Keratinocyte (primary cell): ENCODE measurements at regions not wholly inside any gene's neighbourhood (a gene's known extent, or its start where the extent isn't known, plus 50 kb on each side); places are given as distances from the start of the nearest gene placed in this dataset.

Experiments
- DNase-seq: peaks from one replicate; pipeline ENCODE4 v3.0.0-alpha.2; 2011; ENCODE audit warnings: low read depth, missing footprints, low spot score
- FAIRE-seq: peaks from 2 replicates; lab custom pipeline; 2011; peaks lifted over from hg19 to GRCh38; lab: Jason Lieb, UNC
- H2AFZ ChIP-seq: 2 replicates; pipeline ENCODE4 v1.6.0; 2012; ENCODE audit warnings: low read length, control low read depth, inconsistent platforms; ENCODE audit not compliant: control insufficient read depth
- H3K27ac ChIP-seq: 2 replicates; pipeline ENCODE4 v1.5.1; 2011; ENCODE audit warnings: low read length; ENCODE audit not compliant: control insufficient read depth, insufficient read depth
- H3K27me3 ChIP-seq: 3 replicates; pipeline ENCODE4 v1.6.0; 2011; ENCODE audit warnings: low read length; ENCODE audit not compliant: control insufficient read depth, insufficient read depth; ENCODE audit errors: extremely low read depth
- H3K36me3 ChIP-seq, 2 experiments: 2 replicates in 1 of 2; 3 replicates in 1 of 2; pipeline ENCODE4 v1.5.1; 2011; ENCODE audit warnings: low read length in 2 of 2, mild to moderate bottlenecking in 1 of 2; ENCODE audit not compliant: control insufficient read depth in 2 of 2, insufficient read depth in 2 of 2; ENCODE audit errors: extremely low read depth in 1 of 2
- H3K4me1 ChIP-seq: 3 replicates; pipeline ENCODE4 v1.5.1; 2011; ENCODE audit warnings: low read length; ENCODE audit not compliant: control insufficient read depth, insufficient read depth; ENCODE audit errors: extremely low read depth
- H3K4me2 ChIP-seq: 3 replicates; pipeline ENCODE4 v1.6.0; 2011; ENCODE audit warnings: low read depth, low read length; ENCODE audit not compliant: control insufficient read depth, insufficient read depth; ENCODE audit errors: extremely low read depth
- H3K4me3 ChIP-seq, 3 experiments: fragments of 200-600 bp in 1 of 3; sonication (generic) in 1 of 3; 2 replicates in 2 of 3; 3 replicates in 1 of 3; pipeline ENCODE4 v1.5.1; 2011 to 2016; ENCODE audit warnings: low read length in 3 of 3, mild to moderate bottlenecking in 3 of 3, control low read depth in 2 of 3, inconsistent platforms in 1 of 3, low read depth in 1 of 3, mixed read lengths in 1 of 3, mixed run types in 1 of 3, moderate library complexity in 1 of 3; ENCODE audit not compliant: control insufficient read depth in 2 of 3, insufficient read depth in 2 of 3; ENCODE audit errors: extremely low read depth in 1 of 3
- H3K79me2 ChIP-seq: 2 replicates; pipeline ENCODE4 v1.6.0; 2012; ENCODE audit warnings: low read length; ENCODE audit not compliant: control insufficient read depth, insufficient read depth
- H3K9ac ChIP-seq: 3 replicates; pipeline ENCODE4 v1.6.0; 2011; ENCODE audit warnings: low read length; ENCODE audit not compliant: control insufficient read depth, insufficient read depth; ENCODE audit errors: extremely low read depth
- H3K9me1 ChIP-seq: 3 replicates; pipeline ENCODE4 v1.6.0; 2011; ENCODE audit warnings: low read length; ENCODE audit not compliant: control insufficient read depth, insufficient read depth; ENCODE audit errors: extremely low read depth
- H3K9me3 ChIP-seq: 2 replicates; pipeline ENCODE4 v1.5.1; 2012; ENCODE audit warnings: low read depth, low read length; ENCODE audit not compliant: control insufficient read depth
- H4K20me1 ChIP-seq: 3 replicates; pipeline ENCODE4 v1.6.0; 2011; ENCODE audit warnings: low read length; ENCODE audit not compliant: control insufficient read depth, insufficient read depth; ENCODE audit errors: extremely low read depth
- CTCF ChIP-seq, 3 experiments: IDR thresholded peaks in 1 of 3; conservative IDR thresholded peaks in 1 of 3; optimal IDR thresholded peaks in 1 of 3; 2 replicates in 2 of 3; 3 replicates in 1 of 3; pipeline versions ENCODE3 to v1.5.1; 2011; ENCODE audit warnings: low read length in 3 of 3, mild to moderate bottlenecking in 3 of 3, moderate library complexity in 2 of 3, control low read depth in 1 of 3, inconsistent platforms in 1 of 3; ENCODE audit not compliant: insufficient read depth in 2 of 3; ENCODE audit errors: extremely low read depth in 1 of 3
- EZH2 ChIP-seq: IDR thresholded peaks from one replicate; pipeline ENCODE4 v1.6.1; 2012; ENCODE audit warnings: inconsistent platforms, mild to moderate bottlenecking, low read length, moderate library complexity
- dilution Hi-C: fragments of 300-500 bp; cut with MboI; formaldehyde crosslinking; loops from one replicate; pipeline ENCODE4 v1.7.0; 2020; ENCODE audit warnings: low sequenced_read_pairs; ENCODE audit not compliant: extremely low pct_ligation_motif_present

- H3K4me2 ChIP-seq = no peak overlapping the region
- H2AFZ ChIP-seq = no peak overlapping the region
- TF ChIP-seq EZH2 (no peak), CTCF (optimal IDR thresholded peaks at IDR 0.05 in 1 of 3, IDR thresholded peaks at IDR 0.05 in 1 of 3, conservative IDR thresholded peaks at IDR 0.05 in 1 of 3; ENCODE audit: extremely low read depth in 1 of 3, insufficient read depth in 2 of 3, low read length in 3 of 3) (no peak)
- no peaks in the 10 kb centered on the region for H4K20me1 ChIP-seq
- H3K4me1 ChIP-seq = no peaks in the 10 kb centered on the region
- no peak overlapping the region for H3K27ac ChIP-seq
- FAIRE-seq = no peak
- no peak overlapping the region for H3K4me3 ChIP-seq
- DNase-seq = no peak
- no peak overlapping the region for H3K9ac ChIP-seq
- no peaks in the 10 kb centered on the region for H3K9me1 ChIP-seq
- dilution Hi-C loops = no loop called here
- H3K79me2 ChIP-seq = no peaks in the 10 kb centered on the region
- no peaks in the 10 kb centered on the region for H3K36me3 ChIP-seq
- H3K9me3 ChIP-seq = no peaks in the 10 kb centered on the region
- H3K27me3 ChIP-seq = no peaks in the 10 kb centered on the region
Observed at GRCh38 chr2:104757056-104757455, 96.9 kb upstream of the POU3F3 start.

- no peak overlapping the region for H3K27ac ChIP-seq
- no peaks in the 10 kb centered on the region for H3K9me3 ChIP-seq
- H3K9me1 ChIP-seq = no peaks in the 10 kb centered on the region
- no peak overlapping the region for H2AFZ ChIP-seq
- no peak for TF ChIP-seq EZH2
- TF ChIP-seq CTCF (optimal IDR thresholded peaks at IDR 0.05 in 1 of 3, IDR thresholded peaks at IDR 0.05 in 1 of 3, conservative IDR thresholded peaks at IDR 0.05 in 1 of 3; ENCODE audit: extremely low read depth in 1 of 3, insufficient read depth in 2 of 3, low read length in 3 of 3) = no peak
- H3K4me2 ChIP-seq = no peak overlapping the region
- no peaks in the 10 kb centered on the region for H3K4me1 ChIP-seq
- H3K36me3 ChIP-seq = no peaks in the 10 kb centered on the region
- H4K20me1 ChIP-seq = no peaks in the 10 kb centered on the region
- H3K9ac ChIP-seq = no peak overlapping the region
- H3K79me2 ChIP-seq = no peaks in the 10 kb centered on the region
- H3K27me3 ChIP-seq = no peaks in the 10 kb centered on the region
- DNase-seq (no peak), FAIRE-seq (no peak)
- no peak overlapping the region for H3K4me3 ChIP-seq
- dilution Hi-C loops = no loop called here
Observed at GRCh38 chr2:104758199-104758620, 95.7 kb upstream of the POU3F3 start.
